HG03342 (cell line): ENCODE measurements at regions not wholly inside any gene's neighbourhood (a gene's known extent, or its start where the extent isn't known, plus 50 kb on each side); places are given as distances from the start of the nearest gene placed in this dataset.

Experiments
- ATAC-seq: cut with Tn5 transposase; IDR thresholded peaks from one replicate; pipeline ENCODE4 v1.9.1; 2021; ENCODE audit warnings: mild to moderate bottlenecking, moderate library complexity; ENCODE audit not compliant: unreplicated experiment

- no peak for ATAC-seq
These were observed 112.1 kb upstream of the PIK3C3 start for GRCh38 chr18:41842886-41843285.

GRCh38 chr18:41829647-41830516, 125.2 kb upstream of the PIK3C3 start:
- no peak for ATAC-seq

- no peak for ATAC-seq
These were observed 126.9 kb upstream of the PIK3C3 start for GRCh38 chr18:41828137-41828536.

- no peak for ATAC-seq
These were observed 134.2 kb upstream of the PIK3C3 start for GRCh38 chr18:41820784-41821183.

- ATAC-seq = no peak
These were observed 136.4 kb upstream of the PIK3C3 start for GRCh38 chr18:41818381-41819355.

GRCh38 chr18:41814651-41815050, 140.4 kb upstream of the PIK3C3 start:
- ATAC-seq = no peak

- ATAC-seq = no peak
These were observed 145.4 kb upstream of the PIK3C3 start for GRCh38 chr18:41809652-41810051.

- no peak for ATAC-seq
These were observed 149.7 kb upstream of the PIK3C3 start for GRCh38 chr18:41805341-41805740.

- ATAC-seq = no peak
These were observed 156.2 kb upstream of the PIK3C3 start for GRCh38 chr18:41798879-41799278.

- no peak for ATAC-seq
These were observed 164.3 kb upstream of the PIK3C3 start for GRCh38 chr18:41790687-41791086.

- no peak for ATAC-seq
These were observed 166.0 kb upstream of the PIK3C3 start for GRCh38 chr18:41789001-41789400.

GRCh38 chr18:41783879-41784278, 171.2 kb upstream of the PIK3C3 start:
- ATAC-seq = no peak

GRCh38 chr18:41783065-41783818, 171.8 kb upstream of the PIK3C3 start:
- no peak for ATAC-seq

- no peak for ATAC-seq
These were observed 183.1 kb upstream of the PIK3C3 start for GRCh38 chr18:41771973-41772372.

- ATAC-seq = no peak
These were observed 185.8 kb upstream of the PIK3C3 start for GRCh38 chr18:41769265-41769664.

- ATAC-seq = no peak
These were observed 186.6 kb upstream of the PIK3C3 start for GRCh38 chr18:41768467-41768866.

GRCh38 chr18:41767960-41768359, 187.1 kb upstream of the PIK3C3 start:
- no peak for ATAC-seq

- no peak for ATAC-seq
These were observed 189.6 kb upstream of the PIK3C3 start for GRCh38 chr18:41765460-41765859.

- no peak for ATAC-seq
These were observed 191.7 kb upstream of the PIK3C3 start for GRCh38 chr18:41763361-41763760.

GRCh38 chr18:41761333-41762018, 193.6 kb upstream of the PIK3C3 start:
- ATAC-seq = no peak
